Cerebellar cortex (tissue), 1 donor: ENCODE measurements at regions not wholly inside any gene's neighbourhood (a gene's known extent, or its start where the extent isn't known, plus 50 kb on each side); places are given as distances from the start of the nearest gene placed in this dataset.
"Not testable (repeated sequence)": the region's sequence is repeated elsewhere in the genome, so short reads cannot be mapped to it uniquely, and the experiment has no call there.

ENCODE experiments used
- DNase-seq: peaks from one replicate; pipeline ENCODE4 v3.0.0-alpha.2; 2015; ENCODE audit warnings: low spot score

DNA sequence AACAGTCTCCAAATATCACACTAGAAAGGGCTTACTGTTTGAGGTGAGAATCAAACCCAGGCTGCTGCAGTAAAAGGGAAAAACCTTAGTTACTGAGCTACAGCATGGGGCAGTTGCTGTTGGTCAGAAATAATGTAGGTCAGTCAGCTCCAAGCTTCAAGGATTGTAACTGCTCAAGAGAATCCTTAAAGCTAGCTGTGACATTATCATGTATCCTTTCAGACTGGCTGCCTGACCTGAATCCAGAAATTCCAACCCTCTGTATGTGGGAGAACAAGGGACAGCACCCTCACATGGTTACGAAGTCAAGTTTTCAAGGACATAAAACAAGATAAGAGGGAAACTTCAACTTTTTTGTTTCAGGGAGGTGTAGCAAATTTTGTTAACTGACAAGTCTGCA lies 365.9 kb upstream of the NPAP1 start:
- DNase-seq = not testable (repeated sequence)

- not testable (repeated sequence) for DNase-seq
Observed at GRCh38 chr15:24311692-24312091, 363.9 kb upstream of the NPAP1 start.

GRCh38 chr15:24316326-24316725 lies 359.2 kb upstream of the NPAP1 start:
- DNase-seq = not testable (repeated sequence)

GRCh38 chr15:24318981-24319380 lies 356.6 kb upstream of the NPAP1 start:
- DNase-seq = no peak

DNA sequence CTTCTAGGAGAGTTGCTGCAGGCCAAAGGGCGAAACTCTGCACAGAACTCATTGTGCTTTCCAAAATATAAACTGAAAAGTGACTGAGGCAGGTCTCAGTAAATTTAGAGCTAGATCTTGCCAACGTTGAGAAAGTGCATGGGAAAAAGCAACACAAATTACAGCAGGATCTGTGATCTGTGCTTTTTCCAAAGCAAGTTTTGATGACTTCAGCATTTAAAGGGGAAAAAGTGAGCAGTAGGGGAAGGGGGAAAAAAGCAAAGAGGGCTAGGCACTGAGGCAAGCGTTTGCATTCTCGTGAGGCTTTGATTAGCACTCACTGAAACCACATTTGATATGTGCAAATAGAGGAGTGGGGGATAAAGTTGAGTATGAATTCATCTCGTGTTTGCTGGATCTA lies 351.5 kb upstream of the NPAP1 start:
- not testable (repeated sequence) for DNase-seq

GRCh38 chr15:24326513-24326912 lies 349.1 kb upstream of the NPAP1 start:
- DNase-seq = not testable (repeated sequence)

GRCh38 chr15:24331964-24332363 lies 343.6 kb upstream of the NPAP1 start:
- not testable (repeated sequence) for DNase-seq

DNA sequence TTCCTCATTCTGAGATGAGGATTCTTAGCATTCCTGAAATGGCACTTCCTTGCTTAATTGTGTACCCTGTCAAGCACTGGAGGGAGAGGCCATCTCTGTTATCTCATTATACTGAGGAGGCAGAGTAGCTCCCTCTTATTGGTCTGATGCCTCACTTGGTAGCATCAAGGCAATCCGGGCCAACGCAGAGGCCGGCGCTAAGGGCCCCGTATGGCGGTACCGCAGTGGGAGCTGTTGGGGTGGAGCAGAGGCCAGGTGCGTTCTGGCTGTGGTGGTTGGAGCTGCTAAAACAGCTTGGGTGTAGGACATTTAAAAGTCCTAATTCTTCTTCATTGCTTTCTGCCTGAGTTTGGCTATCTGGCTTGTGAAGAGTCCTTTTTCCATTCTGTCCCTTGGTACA lies 333.7 kb upstream of the NPAP1 start:
- DNase-seq = not testable (repeated sequence)

- not testable (repeated sequence) for DNase-seq
Observed at GRCh38 chr15:24352777-24353176, 322.8 kb upstream of the NPAP1 start.

GRCh38 chr15:24381103-24381502 lies 294.5 kb upstream of the NPAP1 start:
- not testable (repeated sequence) for DNase-seq

DNA sequence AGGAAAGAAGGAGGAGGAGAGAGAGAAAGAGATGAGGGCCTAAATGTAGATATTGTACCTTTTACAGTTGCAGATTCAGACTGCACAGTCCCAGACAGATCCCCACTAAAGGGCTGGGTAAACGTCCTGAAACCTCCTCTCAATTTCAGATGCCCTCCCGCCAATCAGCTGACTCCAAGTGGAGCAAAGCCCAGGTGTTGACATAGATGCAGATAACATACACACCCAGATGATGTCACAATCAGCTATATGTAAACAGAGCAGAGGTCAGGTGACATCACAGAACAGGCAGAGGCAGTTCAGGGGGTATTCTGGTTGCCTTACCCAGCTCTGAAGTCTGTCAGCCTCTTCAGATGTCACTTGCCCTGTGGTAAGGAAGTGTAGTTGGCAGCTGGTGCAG lies 290.3 kb upstream of the NPAP1 start:
- DNase-seq = not testable (repeated sequence)

DNA sequence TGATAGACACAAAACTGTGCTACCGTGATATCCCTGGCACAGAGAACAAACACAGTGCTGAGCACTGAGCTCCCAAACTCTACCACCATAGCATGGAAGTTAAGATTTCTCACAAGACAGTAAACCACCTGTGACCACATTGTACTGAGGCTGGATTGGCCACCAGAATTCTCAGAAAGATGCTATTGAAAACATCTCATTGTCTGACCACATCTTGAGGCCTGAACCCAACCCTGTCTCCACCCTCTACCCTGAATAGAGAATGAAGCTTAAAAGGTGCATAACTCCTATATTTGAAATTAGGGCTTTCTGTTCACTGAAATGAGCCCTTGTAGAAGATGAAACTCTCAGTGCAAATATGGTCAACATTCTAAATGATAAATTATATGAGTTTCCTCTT lies 281.3 kb upstream of the NPAP1 start:
- no peak for DNase-seq

DNA sequence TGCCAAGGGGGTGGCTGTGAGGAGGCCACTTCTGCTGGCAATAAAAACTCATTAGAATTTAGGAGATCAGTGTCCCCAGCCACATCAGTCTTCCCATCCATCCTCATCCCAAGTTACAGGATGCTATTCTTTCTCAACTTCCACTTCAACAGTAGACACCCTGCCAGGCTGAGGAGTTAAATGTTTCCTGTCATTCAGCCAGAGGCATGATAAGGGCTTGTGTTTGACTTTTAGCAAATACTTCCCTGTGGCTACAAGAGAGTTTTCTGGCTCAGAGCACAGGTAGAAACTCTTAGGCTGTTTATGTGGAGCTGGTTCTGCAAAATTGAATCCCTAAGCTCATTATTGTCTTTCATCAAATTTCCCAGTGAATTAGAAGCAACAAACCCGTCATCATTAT lies 262.9 kb upstream of the NPAP1 start:
- DNase-seq = not testable (repeated sequence)

GRCh38 chr15:24426286-24427054 lies 249.1 kb upstream of the NPAP1 start:
- DNase-seq = not testable (repeated sequence)

DNA sequence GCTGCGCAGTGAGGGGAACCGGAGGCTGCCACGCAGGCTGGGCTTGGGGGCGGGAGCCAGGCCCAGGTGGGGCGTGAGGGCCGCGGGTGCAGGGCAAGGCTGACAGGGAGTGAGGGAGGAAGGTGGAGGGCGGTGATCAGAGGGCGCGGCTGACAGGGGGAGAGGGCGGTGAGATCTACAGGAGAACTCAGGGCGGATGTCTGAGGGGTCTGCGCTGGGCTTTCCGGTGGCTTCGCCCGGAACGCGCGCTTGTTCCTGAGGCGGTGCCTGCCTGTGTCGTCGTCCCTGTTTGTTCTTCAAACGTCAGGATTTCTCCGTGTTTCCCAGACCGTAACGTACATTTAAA lies 248.5 kb upstream of the NPAP1 start:
- not testable (repeated sequence) for DNase-seq

DNA sequence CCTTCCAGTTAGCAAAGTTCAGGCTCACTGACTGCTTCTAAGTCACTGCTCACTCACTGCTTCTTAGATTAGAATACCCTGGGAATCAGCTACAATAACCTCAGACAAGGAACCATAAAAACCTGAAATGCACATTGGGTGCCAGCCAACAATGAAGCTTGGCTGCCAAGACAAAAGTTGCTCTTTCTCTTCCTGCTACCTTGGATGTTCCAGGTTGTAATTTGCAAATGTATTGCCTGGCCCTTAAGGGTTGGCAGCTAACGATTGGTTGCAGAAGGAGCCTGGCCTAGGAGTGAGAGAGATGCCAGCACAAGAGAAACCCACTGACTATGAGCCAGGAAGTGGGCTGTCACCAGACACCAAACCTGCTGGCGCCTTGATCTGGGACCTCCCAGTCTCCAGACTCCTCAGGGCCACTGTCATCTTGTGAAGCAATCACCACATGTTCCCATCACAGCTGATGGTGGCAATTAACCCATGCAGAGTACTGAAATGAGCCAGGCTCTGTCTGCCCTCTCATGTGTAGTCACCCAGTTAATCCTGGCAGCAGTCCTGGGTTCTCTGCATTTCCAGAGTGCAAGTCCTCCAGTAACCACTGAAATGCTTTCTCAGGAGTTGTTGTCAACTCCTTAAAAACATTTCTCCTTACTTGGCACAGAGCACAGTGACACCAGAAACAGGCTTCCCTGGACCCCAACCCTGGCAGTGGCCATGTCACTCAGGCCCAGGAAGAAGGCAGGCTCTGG lies 240.3 kb upstream of the NPAP1 start:
- not testable (repeated sequence) for DNase-seq

- DNase-seq = not testable (repeated sequence)
Observed at GRCh38 chr15:24437270-24437669, 238.3 kb upstream of the NPAP1 start.

DNA sequence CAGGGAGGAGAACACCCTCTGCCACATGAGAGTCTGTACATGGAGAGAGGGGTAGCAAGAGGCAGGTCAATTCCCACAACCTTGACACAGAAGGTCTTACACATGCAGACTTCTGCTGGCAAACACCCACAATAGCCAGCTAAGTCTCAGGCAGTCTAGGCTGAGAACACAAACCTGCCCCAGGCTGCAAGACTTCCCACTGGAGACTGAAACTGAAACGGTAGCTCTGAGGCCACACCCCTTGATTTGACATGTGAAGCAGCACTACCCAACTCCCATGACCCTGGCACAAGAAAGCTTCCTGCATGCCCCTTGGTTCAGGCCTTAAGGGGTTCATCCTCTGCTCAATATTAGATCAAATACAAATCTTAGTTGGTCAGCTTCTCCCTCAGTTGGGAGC lies 237.8 kb upstream of the NPAP1 start:
- DNase-seq = not testable (repeated sequence)

DNA sequence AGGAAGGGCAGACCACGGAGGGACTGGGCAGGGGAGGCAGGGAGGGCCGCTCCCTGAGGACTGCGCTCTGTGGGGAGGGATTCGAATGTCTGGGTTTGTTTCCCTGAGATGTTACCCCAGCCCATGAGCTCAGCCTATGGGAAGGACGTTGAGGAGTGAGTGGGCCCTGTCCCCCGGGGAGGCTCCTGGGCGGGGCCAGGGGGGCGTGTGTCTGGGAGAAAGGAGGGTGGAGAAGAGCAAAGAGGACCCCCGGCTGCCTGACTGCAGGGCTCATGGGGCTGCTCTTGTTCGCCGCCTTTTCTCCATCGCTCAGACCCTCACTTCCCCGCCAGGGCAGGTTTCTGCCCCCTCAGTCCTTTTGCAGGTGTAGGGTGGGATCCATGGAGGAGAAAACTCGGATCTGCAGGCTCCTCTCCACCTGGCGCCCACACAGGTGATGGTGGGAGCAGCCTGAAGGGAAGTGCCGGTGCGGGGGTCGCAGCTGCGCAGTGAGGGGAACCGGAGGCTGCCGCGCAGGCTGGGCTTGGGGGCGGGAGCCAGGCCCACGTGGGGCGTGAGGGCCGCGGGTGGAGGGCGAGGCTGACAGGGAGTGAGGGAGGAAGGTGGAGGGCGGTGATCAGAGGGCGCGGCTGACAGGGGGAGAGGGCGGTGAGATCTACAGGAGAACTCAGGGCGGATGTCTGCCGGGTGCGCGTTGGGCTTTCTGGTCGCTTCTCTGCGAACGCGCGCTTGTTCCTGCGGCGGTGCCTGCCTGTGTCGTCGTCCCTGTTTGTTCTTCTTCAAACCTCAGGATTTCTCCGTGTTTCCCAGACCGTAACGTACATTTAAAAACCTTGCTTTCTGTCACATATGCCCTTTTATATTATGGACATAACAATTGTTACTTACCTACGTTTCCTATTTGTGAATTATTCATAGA lies 198.2 kb upstream of the NPAP1 start:
- DNase-seq = not testable (repeated sequence)

DNA sequence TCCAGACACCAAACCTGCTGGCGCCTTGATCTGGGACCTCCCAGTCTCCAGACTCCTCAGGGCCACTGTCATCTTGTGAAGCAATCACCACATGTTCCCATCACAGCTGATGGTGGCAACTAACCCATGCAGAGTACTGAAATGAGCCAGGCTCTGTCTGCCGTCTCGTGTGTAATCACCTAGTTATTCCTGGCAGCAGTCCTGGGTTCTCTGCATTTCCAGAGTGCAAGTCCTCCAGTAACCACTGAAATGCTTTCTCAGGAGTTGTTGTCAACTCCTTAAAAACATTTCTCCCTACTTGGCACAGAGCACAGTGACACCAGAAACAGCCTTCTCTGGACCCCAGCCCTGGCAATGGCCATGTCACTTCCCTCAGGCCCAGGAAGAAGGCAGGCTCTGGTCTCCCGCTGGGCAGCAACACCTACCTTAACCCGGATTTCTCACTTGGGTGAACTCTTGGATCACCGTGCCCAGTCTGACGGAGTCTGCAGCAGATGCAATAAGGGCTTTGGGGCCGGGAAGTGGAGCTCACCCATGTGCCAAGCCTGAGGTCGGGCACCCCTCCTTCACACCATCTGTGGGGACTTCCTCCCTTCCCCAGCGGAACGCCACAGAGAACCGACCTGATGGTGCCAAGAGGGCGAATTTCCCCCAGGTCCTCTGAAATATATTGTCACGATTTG lies 189.5 kb upstream of the NPAP1 start:
- not testable (repeated sequence) for DNase-seq

DNA sequence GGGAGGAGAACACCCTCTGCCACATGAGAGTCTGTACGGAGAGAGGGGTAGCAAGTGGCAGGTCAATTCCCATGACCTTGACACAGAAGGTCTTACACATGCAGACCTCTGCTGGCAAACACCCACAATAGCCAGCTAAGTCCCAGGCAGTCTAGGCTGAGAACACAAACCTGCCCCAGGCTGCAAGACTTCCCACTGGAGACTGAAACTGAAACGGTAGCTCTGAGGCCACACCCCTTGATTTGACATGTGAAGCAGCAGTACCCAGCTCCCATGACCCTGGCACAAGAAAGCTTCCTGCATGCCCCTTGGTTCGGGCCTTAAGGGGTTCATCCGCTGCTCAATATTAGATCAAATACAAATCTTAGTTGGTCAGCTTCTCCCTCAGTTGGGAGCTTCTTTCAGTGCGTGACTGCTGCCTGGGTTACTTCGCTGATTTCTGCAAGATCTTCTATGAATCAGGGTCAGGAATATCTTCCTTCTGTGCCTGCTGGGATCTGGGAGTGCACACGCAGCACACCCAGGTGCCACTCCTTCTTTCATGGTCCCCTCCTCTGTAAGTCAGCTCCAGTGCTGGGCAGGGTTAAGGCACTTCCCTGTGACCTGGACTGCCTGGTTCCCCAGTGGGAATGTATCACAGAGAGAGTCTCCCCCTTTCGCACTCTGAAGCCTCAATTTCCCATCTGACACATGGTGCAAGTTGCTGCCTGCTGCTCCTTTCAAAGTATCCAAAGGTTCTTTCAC lies 187.2 kb upstream of the NPAP1 start:
- not testable (repeated sequence) for DNase-seq
